Body of pancreas (tissue), 4 donors: ENCODE measurements at regions not wholly inside any gene's neighbourhood (a gene's known extent, or its start where the extent isn't known, plus 50 kb on each side); places are given as distances from the start of the nearest gene placed in this dataset.

ENCODE experiments used
- ATAC-seq: fragments of 150-250 bp; one replicate; pipeline ENCODE4 v1.9.1; 2016
- DNase-seq, 4 donors: peaks; one replicate each; pipeline ENCODE4 v3.0.0-alpha.2; 2019
- H3K27ac ChIP-seq, 4 donors: fragments of 200-600 bp; sonication (generic); 1 replicate in 3 of 4; 2 replicates in 1 of 4; pipeline versions ENCODE4 v1.5.1 to v1.6.1; 2016 to 2019; ENCODE audit warnings: mild to moderate bottlenecking in 1 of 4, mixed read lengths in 1 of 4, moderate library complexity in 1 of 4
- H3K27me3 ChIP-seq, 2 donors: fragments of 200-600 bp; sonication (generic); one replicate each; pipeline ENCODE4 v1.6.0; 2016; ENCODE audit warnings: mild to moderate bottlenecking in 1 of 2
- H3K36me3 ChIP-seq, 2 donors: fragments of 200-600 bp; sonication (generic); replicated peaks in 1 of 2; 2 replicates each; pipeline ENCODE4 v1.5.1; 2016; ENCODE audit warnings: low read depth in 2 of 2; ENCODE audit not compliant: insufficient read depth in 1 of 2
- H3K4me1 ChIP-seq: fragments of 200-600 bp; sonication (generic); one replicate; pipeline ENCODE4 v1.6.0; 2016
- H3K4me3 ChIP-seq, 2 donors: fragments of 200-600 bp; sonication (generic); 1 replicate in 1 of 2; 2 replicates in 1 of 2; pipeline ENCODE4 v1.5.1; 2016 to 2019
- H3K9me3 ChIP-seq, 3 donors: fragments of 200-600 bp; sonication (generic); 1 replicate in 2 of 3; 2 replicates in 1 of 3; pipeline ENCODE4 v1.5.1; 2016
- CTCF ChIP-seq, 7 experiments: fragments of 450-650 bp in 4 of 7; fragments of 200-600 bp in 3 of 7; sonication (generic) in 3 of 7; IDR thresholded peaks; one replicate each; pipeline ENCODE4 v1.5.1; 2016 to 2019; ENCODE audit warnings: antibody characterized with exemption in 7 of 7
- POLR2A ChIP-seq, 3 donors: fragments of 450-650 bp; IDR thresholded peaks; one replicate each; pipeline ENCODE4 v1.6.1; 2016; ENCODE audit warnings: antibody characterized with exemption in 3 of 3, mild to moderate bottlenecking in 2 of 3
- WGBS, 2 donors: methylation state at CpG; one replicate each; pipeline ENCODE4 v1.1.5; 2017; 5-methylcytosine and 5-hydroxymethylcytosine counted together
- intact Hi-C: fragments of 100-400 bp; cut with DNase I; formaldehyde crosslinking; loops from one replicate; pipeline ENCODE4 v1.15.1; 2023

- no peak for DNase-seq
- H3K4me3 ChIP-seq: no peak overlapping the region
- TF ChIP-seq POLR2A (IDR thresholded peaks at IDR 0.05): no peak
- no peak for TF ChIP-seq CTCF (IDR thresholded peaks at IDR 0.05)
- H3K36me3 ChIP-seq: no peaks in the 10 kb centered on the region
- no peaks in the 10 kb centered on the region for H3K4me1 ChIP-seq
- H3K27ac ChIP-seq: no peak overlapping the region
- ATAC-seq: no peak
- no peaks in the 10 kb centered on the region for H3K9me3 ChIP-seq
- intact Hi-C loops: no loop called here
- no peaks in the 10 kb centered on the region for H3K27me3 ChIP-seq
Observed at GRCh38 chr3:168974617-168975403, 688.7 kb downstream of the MECOM start.

- 44 to 47% methylated on average over 2 of the region's 2 CpGs for WGBS, 2 donors
- no peak for TF ChIP-seq POLR2A (IDR thresholded peaks at IDR 0.05)
- TF ChIP-seq CTCF (IDR thresholded peaks at IDR 0.05): no peak
- H3K27ac ChIP-seq: no peak overlapping the region
- no peaks in the 10 kb centered on the region for H3K4me1 ChIP-seq
- H3K36me3 ChIP-seq: no peaks in the 10 kb centered on the region
- no peak for ATAC-seq
- H3K9me3 ChIP-seq: no peaks in the 10 kb centered on the region
- H3K27me3 ChIP-seq: no peaks in the 10 kb centered on the region
- intact Hi-C loops: no loop called here
- DNase-seq: no peak
- no peak overlapping the region for H3K4me3 ChIP-seq
Observed at GRCh38 chr3:168973897-168974296, 689.6 kb downstream of the MECOM start.

- Histone ChIP-seq H3K4me1 (no peaks in the 10 kb centered on the region), H3K36me3 (no peaks in the 10 kb centered on the region), H3K9me3 (no peaks in the 10 kb centered on the region), H3K4me3 (no peak overlapping the region), H3K27ac (no peak overlapping the region), H3K27me3 (no peaks in the 10 kb centered on the region)
- DNase-seq (no peak), ATAC-seq (no peak)
- intact Hi-C loops: no loop called here
- WGBS, 2 donors: 57 to 64% methylated on average over 1 of the region's 1 CpG
- no peak for TF ChIP-seq POLR2A (IDR thresholded peaks at IDR 0.05)
- no peak for TF ChIP-seq CTCF (IDR thresholded peaks at IDR 0.05)
Observed at GRCh38 chr3:168973206-168973605, 690.3 kb downstream of the MECOM start.

- DNase-seq: no peak
- H3K4me3 ChIP-seq: no peak overlapping the region
- TF ChIP-seq POLR2A (IDR thresholded peaks at IDR 0.05) (no peak), CTCF (IDR thresholded peaks at IDR 0.05) (no peak)
- H3K4me1 ChIP-seq: no peaks in the 10 kb centered on the region
- H3K9me3 ChIP-seq: no peaks in the 10 kb centered on the region
- 78 to 79% methylated on average over 3 of the region's 3 CpGs for WGBS, 2 donors
- intact Hi-C loops: no loop called here
- no peak overlapping the region for H3K27ac ChIP-seq
- no peaks in the 10 kb centered on the region for H3K36me3 ChIP-seq
- H3K27me3 ChIP-seq: no peaks in the 10 kb centered on the region
- no peak for ATAC-seq
Observed at GRCh38 chr3:168968609-168969008, 694.9 kb downstream of the MECOM start.

- no peak overlapping the region for H3K4me3 ChIP-seq
- H3K27ac ChIP-seq: no peak overlapping the region
- H3K9me3 ChIP-seq: no peaks in the 10 kb centered on the region
- ATAC-seq (no peak), DNase-seq (no peak)
- H3K36me3 ChIP-seq: no peaks in the 10 kb centered on the region
- TF ChIP-seq CTCF (IDR thresholded peaks at IDR 0.05) (no peak), POLR2A (IDR thresholded peaks at IDR 0.05) (no peak)
- intact Hi-C loops: no loop called here
- WGBS, 2 donors: 92 to 94% methylated on average over 9 of the region's 9 CpGs
- no peaks in the 10 kb centered on the region for H3K27me3 ChIP-seq
- H3K4me1 ChIP-seq: no peaks in the 10 kb centered on the region
Observed at GRCh38 chr3:168964736-168965135, 698.8 kb downstream of the MECOM start.
